Cardiac fibroblast (primary cell): ENCODE measurements at regions not wholly inside any gene's neighbourhood (a gene's known extent, or its start where the extent isn't known, plus 50 kb on each side); places are given as distances from the start of the nearest gene placed in this dataset.
A peak's percentile ranks its signal among the peaks of the same experiment; 100 is the strongest.

Experiments used
- DNase-seq, 2 donors: peaks; one replicate each; pipeline versions ENCODE4 v3.0.0 to v3.0.0-alpha.2; 2010; ENCODE audit warnings: low read depth in 2 of 2
- H3K4me3 ChIP-seq, 2 donors: replicated peaks in 1 of 2; 1 replicate in 1 of 2; 2 replicates in 1 of 2; pipeline ENCODE4 v1.5.1; 2011; ENCODE audit warnings: low read depth in 2 of 2, low read length in 2 of 2, mild to moderate bottlenecking in 2 of 2, moderate library complexity in 1 of 2
- TF ChIP-seq, protein P1 (sequence below): IDR thresholded peaks from one replicate; pipeline ENCODE4 v1.5.1; 2011; ENCODE audit warnings: low read depth, mild to moderate bottlenecking, low read length, inconsistent platforms

DNA sequence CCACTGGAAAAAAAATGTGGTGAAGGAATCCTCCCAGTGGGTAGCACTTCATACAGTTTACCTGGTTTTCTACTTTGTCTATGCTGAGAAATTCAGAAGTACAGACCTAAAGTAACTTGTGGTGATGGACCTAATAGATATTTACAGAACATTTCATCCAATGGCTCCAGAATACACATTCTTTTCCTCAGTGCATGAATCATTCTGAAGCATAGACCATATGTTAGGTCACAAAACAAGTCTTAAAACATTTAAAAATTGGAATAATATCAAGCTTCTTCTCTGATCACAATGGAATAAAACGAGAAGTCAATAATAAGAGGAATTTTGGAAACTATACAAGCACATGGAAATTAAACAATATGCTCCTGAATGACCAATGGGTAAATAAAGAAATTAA lies 450.1 kb upstream of the INTU start:
- H3K4me3 ChIP-seq: no peak overlapping the region
- no peak for DNase-seq
- TF ChIP-seq, protein P1, sequence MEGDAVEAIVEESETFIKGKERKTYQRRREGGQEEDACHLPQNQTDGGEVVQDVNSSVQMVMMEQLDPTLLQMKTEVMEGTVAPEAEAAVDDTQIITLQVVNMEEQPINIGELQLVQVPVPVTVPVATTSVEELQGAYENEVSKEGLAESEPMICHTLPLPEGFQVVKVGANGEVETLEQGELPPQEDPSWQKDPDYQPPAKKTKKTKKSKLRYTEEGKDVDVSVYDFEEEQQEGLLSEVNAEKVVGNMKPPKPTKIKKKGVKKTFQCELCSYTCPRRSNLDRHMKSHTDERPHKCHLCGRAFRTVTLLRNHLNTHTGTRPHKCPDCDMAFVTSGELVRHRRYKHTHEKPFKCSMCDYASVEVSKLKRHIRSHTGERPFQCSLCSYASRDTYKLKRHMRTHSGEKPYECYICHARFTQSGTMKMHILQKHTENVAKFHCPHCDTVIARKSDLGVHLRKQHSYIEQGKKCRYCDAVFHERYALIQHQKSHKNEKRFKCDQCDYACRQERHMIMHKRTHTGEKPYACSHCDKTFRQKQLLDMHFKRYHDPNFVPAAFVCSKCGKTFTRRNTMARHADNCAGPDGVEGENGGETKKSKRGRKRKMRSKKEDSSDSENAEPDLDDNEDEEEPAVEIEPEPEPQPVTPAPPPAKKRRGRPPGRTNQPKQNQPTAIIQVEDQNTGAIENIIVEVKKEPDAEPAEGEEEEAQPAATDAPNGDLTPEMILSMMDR: no peak

- TF ChIP-seq, protein P1: no peak
- no peak overlapping the region for H3K4me3 ChIP-seq
- no peak for DNase-seq
Measured at GRCh38 chr4:127188847-127189246, 443.9 kb upstream of the INTU start.

- DNase-seq: no peak
- H3K4me3 ChIP-seq: no peak overlapping the region
- TF ChIP-seq, protein P1: no peak
Measured at GRCh38 chr4:127194281-127194680, 438.5 kb upstream of the INTU start.

DNA sequence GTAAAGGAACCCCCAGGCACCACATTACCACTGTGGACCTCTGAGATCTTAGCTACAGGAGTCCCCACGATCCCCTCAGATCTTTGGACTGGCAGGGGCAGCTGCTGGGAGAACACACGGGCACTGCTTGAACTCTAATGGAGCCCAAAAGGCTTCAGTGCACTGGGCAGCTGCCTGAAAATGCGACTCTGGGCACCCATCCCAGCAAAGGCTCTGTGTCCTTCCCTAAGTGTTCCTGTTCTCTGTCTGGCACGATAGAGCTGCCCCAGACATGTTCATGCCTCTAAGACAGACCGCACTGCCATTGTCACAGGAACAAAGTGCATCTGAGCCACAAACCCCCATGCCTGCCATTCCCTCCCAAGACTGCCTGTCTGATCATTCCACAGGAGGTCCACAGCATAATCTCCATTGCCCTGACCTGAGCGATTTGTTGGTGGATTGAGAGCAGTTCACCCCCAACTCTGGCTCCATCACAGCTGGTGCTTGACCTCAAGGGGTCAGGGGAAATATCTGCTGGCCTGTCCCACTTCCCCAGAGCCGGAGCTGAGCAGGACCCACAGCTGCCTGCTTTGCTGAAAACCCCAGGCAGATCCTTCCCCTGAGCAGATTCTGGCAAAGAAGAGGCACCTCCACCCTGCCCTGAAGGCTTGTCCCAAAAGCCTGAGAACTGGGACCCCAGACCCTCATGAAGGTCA lies 436.0 kb upstream of the INTU start:
- TF ChIP-seq, protein P1: no peak
- no peak overlapping the region for H3K4me3 ChIP-seq
- no peak for DNase-seq

- peak in 1 of 2 donors; percentile 39 for DNase-seq
- no peak overlapping the region for H3K4me3 ChIP-seq
- TF ChIP-seq, protein P1: no peak
Measured at GRCh38 chr4:127203562-127204200, 429.1 kb upstream of the INTU start.

DNA sequence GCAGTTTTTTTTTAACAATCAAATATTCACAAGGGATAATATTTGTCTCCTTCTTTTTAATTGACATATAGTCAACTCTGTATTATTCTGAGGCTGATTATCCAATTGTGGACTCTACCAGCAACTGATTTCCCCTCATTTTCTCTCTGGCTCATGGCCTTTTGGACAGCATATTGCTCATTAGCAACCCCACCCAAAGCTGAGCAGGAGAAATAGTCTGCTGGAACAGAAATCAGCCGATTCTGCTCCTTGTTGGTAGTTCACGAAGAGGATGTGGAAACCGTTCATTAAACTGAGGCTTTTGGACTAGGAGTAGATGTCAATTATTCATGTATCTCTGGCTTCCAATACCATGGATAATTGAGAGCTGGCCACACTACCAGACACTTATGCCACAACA lies 428.4 kb upstream of the INTU start:
- TF ChIP-seq, protein P1: no peak
- no peak for DNase-seq
- no peak overlapping the region for H3K4me3 ChIP-seq
